HG02840 (cell line): ENCODE measurements at regions not wholly inside any gene's neighbourhood (a gene's known extent, or its start where the extent isn't known, plus 50 kb on each side); places are given as distances from the start of the nearest gene placed in this dataset.
"Not testable (repeated sequence)": the region's sequence is repeated elsewhere in the genome, so short reads cannot be mapped to it uniquely, and the experiment has no call there.

Source experiments
- ATAC-seq: cut with Tn5 transposase; IDR thresholded peaks from one replicate; pipeline ENCODE4 v1.9.1; 2021; ENCODE audit warnings: mild to moderate bottlenecking, moderate library complexity, moderate number of reproducible peaks; ENCODE audit not compliant: unreplicated experiment, low FRiP score

DNA sequence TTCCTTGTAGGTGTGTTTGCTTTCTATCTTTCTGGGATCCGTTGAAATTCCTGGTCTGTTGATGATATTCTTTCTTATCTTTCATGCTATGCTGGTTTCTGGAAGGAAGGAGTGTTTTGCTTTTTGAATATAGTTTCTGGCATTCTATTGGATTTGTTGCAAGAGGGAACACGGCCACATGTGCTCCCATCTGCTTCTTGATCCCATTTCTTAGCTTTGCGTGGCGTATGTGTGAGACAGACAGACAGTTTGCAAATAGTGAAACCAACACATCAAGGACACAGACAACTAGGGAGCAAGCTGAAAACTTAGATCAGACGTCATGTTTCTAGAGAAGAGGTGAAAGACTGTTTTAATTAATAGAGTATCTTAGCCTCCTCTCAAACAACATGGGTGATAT is 261.9 kb upstream of the PUDP start:
- ATAC-seq: no peak

DNA sequence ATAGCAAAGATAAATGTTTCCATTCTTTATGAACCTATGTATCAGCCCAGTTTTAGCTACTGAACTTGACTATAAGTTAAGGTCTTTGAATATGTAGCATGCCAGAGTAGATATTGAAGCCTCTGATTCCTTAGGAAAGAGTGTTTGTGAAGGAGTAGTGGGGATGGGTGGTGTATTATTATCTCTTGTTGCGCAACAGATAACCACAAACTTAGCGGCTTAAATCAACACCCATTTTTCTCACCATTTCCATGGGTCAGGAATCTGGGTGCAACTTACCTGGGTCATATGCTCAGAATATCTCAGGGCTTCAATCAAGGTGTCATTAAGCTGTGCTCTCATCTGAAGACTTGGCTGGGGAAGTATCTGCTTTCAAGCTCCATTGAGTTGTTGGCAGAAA is 251.4 kb upstream of the PUDP start:
- no peak for ATAC-seq

DNA sequence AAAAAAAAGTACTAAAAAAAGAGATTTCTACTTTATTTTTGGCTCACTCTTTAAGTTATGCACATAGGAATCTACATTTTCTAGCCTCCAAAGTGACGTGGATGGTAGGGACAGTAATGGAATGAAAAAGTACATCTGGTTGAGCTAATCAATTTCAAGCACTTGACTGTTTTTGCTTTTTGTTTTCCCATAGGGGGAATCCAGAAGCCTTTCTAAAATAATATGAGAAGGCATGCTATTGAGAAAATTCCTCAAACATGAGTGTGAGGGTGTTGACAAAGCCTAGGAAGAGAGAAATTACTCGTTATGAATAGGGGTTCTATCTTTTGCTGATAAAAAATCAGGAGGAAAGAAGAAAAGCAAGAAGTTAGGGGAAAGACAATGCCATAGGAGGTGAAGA is 242.5 kb upstream of the PUDP start:
- no peak for ATAC-seq

DNA sequence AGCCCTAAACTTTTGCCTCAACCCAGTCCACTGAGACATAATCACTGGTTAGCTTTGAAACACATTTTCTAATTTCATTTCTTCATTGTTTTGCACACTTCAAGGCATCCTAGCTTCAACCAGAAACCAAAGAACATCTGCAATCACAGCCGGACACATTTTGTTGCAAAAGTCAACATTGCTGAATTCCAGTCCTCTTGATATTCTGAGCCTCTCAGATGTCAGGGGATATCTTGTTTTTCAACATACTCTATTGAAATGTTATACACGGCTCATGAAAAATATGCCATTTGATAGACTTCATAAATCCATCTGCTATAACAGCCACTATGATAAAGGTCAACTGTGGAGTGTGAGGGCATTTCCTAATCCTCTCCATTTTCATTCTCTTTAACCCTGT is 241.6 kb upstream of the PUDP start:
- no peak for ATAC-seq

DNA sequence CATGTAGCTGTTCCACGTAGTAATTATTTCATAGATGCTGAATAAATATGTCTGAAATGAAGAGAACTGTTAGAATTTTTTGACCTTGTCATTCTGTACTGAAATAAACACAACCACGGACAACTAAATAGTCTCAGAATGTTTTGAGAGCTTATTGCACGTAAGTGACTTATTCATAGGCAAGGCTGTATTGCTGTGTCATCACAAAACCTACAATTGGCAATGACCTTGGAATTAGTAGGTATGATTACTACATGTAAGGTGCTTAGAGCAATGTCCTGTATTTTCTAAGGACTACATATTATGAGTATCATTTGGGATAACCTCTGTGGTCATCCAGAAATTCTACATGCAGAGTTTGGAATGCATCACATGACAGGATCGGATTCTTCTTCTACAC is 237.2 kb upstream of the PUDP start:
- ATAC-seq: no peak

DNA sequence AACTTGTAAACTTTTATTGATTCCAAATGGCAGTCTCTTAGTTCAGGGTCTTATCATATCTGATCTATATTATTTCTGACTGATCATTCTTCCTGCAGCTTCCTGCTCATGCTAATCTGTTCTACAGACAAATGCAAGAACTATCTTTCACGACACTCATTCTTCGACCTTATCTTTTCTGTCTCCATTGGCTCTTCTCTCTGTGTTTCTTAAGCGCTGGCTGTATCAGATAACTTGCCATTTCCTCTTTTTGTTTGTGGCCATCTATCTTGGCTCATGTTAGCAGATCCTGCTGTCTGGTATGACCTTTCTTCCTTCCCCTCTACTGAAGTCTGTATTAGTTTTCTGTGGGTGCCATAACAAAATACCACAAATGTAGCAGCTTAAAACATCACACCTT is 230.5 kb upstream of the PUDP start:
- no peak for ATAC-seq

DNA sequence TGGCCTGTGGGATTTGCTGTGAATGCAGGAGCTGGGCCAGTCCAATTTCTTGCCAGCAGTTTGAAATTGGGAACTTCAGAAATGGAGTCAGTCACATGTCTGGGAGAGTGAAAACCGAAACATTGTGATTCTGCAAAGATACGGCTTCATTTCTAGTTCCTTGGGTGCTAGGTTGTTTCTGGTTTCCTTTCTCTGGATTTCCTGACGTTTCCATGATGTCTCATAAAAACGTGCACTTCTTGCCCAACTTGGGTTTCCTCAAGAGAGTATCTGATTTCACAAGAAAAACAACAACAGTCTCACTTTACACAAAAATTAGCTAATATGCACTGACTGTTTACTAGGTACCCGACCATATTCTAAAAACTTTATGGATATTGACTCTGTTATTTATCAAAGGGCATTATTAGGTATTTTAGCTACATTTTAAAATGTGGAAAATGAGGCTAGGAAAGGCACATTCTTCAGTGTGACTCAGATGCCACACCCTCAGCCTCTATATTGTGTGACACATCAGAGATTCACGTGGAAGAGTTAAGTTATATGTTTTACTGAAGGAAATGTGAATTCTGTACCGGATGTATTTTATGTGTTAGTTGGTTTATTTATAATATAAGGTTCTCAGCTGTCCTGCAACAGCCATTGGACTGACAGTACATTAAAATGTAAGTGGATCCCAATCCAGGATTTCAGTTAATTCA is 225.0 kb upstream of the PUDP start:
- no peak for ATAC-seq

DNA sequence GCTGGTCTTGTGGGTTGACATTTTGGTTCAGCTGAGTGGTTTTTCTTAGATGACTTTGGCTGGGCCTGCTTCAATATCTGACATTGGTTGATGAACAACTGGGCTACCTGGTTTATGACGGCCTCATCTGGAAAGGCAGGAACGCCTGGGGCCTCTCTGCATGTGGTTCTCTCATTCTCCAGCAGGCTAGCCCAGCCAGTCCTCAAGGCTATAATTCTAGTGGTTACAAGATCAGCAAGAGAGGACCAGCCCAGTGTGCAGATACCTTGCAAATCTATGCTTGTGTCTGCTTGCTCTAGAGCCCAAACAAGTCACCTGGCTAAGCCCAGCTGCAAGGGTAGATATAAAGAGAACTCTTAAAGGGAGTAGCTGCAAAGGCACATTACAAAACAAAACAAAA is 214.2 kb upstream of the PUDP start:
- no peak for ATAC-seq

DNA sequence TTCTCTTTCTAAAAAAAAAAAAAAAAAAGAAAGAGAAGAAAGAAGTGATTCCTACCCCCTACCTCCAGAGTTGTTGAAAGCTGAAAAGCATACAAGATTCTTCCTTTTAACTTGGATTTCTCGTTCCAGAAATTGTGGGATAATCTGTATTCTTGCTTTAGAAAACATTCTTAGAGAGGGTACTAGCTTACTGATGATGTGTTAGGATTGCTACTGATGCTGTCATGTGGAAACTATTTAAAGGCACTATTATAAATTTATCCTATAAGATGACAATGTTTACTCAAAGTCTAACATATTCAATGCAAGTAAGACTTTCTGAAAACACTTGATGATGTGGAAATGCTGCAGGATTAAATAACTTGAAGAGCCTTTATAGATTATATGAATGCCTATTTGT is 204.0 kb upstream of the PUDP start:
- ATAC-seq: no peak

DNA sequence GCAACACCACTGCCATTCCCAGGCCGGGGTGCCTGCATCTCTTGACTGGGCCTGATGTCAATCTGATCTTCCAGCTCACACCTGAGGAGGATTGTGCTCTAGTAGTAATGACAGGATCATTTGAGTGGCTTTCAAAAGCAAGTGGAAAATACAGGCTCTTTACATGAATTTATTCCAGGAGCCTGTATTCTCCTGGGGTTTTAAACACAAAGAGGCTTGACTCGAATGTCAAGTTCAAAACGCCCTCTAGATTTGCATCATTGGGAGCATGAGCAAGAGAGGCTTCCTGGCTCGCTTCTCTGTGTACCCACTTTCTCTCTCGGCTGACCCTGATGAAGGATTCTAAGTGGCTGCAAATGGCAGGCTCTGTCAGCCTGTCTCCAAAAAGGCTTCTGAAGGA is 199.5 kb upstream of the PUDP start:
- no peak for ATAC-seq

DNA sequence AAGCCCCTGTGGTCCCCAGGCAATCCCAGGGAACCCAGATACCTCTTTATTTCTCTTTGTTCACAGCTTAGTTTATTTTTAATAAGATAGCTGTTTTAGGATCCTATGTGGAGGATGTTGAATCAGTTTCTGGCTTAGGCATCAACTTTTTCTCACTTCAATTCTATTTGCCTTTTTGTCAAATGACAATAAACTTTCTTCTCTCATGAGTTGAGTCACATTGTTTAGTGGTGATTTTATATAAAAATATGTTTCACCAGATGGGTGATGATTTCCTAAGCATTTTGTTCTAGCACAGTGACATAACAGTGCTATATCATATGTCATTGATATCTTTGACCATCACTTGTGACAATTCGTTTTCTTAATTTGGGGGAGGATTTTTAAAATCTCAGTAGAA is 198.1 kb upstream of the PUDP start:
- no peak for ATAC-seq

DNA sequence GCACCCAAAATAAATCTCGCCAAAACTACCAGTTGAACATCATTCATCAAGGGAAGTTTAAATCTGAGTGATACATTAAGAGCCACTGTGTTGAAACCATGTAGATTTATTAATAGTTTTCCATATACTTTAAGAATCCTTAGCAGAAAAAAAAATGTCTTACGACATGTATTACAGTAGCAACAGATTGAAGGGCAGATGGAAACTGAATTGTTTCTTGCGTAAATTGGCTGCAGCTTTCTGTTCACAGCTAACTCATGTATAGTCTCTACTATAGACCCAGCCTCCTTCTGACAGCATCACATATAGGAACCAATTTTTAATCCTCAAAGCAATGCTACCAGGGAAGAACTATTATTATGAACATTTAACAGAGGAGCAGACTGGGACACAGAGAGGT is 195.2 kb upstream of the PUDP start:
- no peak for ATAC-seq

DNA sequence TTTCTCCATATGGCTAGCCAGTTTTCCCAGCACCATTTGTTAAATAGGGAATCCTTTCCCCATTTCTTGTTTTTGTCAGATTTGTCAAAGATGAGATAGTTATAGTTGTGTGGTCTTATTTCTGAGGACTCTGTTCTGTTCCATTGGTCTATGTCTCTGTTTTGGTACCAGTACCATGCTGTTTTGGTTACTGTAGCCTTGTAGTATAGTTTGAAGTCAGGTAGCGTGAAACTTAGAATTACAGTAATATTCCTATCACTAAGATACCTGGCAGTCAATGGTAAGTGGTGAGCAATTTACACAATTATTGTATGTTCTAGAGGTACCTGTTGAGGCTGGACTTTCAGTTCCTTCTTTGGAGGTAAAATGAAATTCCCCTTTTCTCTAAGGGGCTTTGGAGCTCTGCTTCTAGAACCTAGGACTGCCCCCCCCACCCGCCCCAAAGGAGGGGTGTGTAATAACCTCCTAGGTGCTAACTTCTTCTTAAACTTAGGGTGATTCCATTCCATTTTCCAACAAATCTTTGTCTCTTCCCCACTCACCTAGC is 187.9 kb upstream of the PUDP start:
- ATAC-seq: not testable (repeated sequence)

DNA sequence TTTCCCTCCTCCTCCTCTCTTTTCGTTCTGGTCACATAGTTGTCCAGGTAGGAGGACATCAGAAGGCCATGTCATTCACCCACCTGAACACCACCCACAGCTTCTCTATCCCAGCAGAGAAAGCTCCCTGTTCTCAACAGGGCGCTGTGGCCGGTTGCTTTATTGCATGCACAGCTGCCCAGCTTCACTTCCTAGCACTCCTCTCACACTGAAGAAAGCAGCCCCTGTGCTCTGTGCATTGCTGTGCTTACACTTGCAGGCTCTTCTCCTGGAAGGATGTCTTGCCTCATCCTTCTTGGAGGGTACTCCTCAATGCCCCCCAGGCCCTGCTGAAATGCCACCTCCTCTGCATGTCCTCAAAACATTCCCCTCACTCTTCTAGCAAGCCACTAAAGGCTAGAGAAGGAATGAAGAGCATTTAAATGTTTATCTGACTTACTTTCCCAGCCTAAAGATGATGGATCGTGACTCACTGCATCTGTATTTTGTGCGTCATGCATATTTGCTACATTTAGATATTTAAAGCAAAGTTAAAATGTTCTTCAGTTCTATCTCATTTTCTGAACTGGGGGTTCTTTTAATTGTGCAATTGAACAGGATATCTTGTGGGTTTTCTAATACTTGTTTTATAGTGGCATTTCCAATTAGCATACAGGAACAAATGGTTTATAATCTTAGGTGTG is 186.4 kb upstream of the PUDP start:
- no peak for ATAC-seq

DNA sequence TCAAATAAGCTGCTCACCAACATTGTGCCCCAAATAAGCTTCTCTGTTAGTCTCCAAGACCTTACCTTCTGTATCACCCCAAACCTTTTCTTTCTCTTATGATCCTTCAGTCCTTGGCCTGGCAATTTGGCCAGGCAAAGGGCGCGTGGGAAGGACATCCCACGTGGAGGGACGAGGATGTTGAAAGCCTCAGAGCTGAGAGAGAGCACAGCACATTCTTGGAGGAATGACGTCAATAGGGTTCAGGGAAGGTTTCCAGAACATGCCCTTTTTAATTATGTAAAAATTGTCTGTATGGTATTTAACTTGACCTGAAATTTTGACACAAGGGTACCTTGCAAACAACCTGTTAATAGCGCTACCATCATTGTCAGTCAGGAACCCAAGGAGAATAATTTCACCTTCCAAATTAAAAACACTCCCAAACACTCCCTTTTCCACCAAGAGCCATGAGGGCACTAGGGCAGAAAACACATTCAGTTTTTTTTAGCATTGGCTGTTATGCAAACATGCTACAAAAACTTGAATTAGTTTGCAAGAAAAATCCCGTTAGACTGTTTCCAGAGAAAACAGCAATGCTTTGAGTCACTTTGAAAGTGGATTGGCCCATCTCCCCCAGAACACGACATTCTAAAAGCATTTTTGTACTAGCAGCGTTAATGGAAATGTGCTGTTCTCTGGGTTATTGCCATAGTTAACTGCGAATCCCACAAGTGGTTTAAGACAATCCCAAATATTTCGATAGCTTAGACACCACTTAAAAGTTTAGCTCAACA is 183.2 kb upstream of the PUDP start:
- no peak for ATAC-seq

DNA sequence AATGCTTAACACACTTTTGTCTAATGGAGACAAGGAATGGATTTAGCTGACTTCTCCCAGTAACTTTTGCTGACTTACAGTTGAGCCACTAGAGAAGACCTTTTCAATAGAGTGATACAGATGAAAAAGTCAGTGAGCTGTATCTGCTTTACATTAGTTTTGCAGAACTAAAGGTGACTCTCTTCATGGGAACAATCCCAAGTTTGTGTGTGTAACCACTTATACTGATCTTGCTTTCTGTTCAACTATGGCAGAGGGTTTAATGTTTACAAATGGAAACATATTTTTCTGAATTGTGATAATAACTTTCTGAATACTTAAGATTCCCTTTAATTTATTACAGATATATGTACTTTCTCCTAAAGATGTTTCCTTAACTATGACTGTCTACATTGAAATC is 182.6 kb upstream of the PUDP start:
- ATAC-seq: no peak

DNA sequence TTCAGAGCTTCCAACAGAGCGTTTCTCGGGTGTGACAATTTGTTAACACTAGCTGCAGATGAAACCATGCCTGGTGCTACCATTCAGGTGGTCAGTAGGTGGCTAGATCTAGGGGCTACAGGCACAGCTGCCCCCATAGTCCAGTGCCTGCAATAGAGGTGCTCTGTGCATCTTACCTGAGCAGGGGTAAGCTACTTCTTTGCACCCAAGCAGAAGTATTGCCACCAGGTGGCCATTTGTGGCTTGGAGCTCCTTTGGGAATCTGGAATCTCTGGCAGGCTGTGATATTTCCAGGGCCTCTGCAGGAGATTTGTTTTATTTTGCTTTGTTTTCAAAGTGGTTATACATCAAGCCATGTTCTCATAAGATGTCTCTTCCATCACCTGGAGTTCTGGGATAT is 170.7 kb upstream of the PUDP start:
- no peak for ATAC-seq

DNA sequence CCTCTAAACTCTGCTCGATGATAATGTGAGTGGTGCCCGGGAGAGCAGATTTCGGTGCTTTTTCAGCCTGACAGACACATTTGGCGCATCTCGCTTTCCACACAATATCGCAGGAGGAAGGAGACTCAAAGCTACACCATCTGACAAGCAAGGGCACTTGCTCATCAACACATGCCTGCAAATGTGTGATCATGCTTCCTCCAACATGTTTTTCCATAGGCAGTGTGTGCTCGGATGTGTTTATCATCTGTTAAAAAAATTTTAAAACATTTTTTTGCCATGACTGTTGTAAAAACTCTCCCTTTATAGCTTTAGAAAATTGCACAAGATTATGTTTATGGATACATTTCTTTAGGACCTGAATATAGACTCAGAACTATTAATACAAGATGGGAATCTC is 170.3 kb upstream of the PUDP start:
- ATAC-seq: no peak

DNA sequence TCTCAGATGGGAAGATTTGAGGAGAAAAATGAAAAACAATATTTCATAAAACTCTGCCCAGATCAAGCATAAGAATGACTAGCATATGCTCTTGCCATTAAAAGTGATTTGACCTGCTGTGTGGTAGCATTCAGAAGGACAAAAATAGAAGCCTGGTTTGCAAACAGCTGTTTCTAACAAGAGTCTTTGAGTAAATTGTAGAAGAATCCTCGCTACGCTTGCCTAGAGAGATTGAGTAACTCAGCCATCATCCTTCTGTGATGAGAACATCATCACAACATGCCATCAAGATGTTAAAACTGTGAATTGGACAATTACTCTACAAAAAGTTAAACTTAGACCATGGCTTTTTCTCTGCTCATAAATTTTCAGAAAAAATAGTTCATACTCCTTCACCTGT is 168.9 kb upstream of the PUDP start:
- no peak for ATAC-seq

DNA sequence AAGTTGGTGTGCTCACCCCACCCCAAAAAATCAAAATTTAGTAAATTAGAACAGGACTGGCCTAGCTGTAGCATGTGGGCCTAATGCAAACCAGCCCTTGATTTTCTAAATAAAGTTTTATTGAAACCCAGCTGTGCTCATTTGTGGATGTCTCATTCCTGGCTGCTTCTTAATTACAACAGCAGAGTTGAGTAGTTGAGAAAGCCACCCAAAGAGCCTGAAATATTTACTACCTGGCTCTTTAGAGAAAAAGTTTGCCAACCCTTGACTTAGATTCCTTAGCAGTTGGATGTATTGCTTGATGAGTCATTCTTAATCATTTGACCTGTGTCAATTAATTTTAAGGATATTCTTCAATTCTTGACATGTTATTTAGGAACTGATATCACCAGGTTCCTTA is 168.3 kb upstream of the PUDP start:
- no peak for ATAC-seq

DNA sequence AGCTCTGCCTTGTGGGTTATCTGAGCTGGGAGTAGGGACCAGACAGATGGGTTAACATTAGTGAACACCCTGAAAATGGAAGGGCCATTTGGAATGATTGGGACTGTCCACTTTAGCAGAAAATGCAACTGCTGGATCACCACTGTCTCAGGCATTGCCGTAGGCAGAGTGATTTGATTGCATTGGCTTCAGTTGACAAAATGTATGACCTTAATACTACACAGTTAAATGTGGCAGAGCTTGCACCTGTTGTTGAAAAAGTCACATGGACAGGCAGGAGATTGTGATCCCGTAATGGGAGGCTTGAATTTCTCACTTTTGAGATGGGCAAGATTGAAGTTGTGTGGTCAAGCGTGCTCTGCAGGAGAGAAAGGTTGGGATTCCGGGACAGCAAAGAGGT is 166.5 kb upstream of the PUDP start:
- no peak for ATAC-seq

DNA sequence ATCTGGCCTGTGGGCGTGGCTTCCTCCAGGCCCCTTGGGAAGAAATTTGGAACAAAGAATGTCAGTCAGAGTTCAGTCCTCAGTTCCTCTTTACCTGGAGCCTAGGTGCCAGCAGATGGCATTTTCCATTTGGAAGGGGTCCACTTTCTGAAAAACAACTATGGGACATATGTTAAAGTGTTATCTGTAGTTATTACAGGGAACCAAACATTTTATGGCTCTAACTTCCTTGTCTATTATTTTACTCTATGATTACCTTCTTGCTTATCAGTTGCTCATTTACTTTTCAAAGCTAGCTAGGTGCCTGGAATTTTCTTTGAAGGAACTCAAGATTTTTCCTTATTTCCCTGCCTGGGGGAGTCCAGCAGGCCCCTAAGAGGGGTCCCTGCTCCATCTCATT is 159.8 kb upstream of the PUDP start:
- no peak for ATAC-seq
